Germinal center (tissue), 1 donor: ENCODE measurements at regions not wholly inside any gene's neighbourhood (a gene's known extent, or its start where the extent isn't known, plus 50 kb on each side); places are given as distances from the start of the nearest gene placed in this dataset.

Experiments used
- DNase-seq: peaks from one replicate; pipeline ENCODE4 v3.0.0; 2012; ENCODE audit warnings: mixed read lengths, low spot score

DNA sequence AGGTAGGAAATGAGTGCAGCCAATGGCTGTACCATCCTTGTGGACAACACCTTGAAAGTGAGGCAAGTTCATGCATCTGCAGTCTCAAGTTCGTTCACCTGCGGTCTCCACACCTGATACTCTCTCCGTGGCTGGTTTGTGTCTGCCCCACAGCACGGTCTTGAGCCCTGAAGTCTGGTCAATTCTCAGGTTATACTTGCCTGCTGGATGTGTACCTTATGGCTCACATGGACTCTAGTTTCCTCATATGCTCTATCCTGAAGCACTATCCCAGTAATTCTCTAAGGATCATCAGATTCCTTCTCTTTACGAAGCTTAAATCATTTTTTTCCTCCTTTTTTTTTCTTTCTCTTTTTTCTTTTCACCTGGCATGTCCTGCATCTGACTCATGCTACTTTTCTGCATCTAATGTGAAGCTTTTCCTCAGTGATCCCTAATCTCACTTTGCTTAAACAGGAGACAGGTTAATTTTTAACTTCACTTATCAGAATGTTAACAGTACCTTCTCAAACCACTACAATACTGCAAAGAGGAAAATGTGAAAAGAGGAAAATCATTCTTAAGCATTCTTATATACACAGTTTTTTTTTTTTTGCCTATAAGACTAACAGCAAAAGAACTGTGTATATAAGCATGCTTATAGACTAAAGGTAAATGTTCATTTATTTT is 511.2 kb downstream of the SOX11 start:
- no peak for DNase-seq

DNA sequence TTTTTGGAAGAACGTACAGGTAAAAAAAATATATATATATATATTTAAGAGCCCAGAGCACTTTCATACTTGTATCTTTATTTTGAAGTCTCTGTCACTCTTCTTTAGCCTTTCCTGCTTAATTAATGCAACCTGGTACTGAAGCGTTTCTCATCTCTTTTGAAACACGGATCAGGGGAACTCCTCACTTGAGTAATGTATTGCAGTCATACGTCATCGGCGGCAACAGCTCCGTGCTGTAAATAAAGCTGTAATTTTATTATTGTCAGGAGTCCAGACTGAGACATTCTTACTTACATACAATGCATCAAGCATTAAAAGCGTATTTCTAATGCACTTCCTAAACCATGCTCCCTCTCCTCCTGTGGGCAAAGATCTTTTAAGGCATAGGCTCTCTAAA is 514.7 kb downstream of the SOX11 start:
- DNase-seq = no peak

DNA sequence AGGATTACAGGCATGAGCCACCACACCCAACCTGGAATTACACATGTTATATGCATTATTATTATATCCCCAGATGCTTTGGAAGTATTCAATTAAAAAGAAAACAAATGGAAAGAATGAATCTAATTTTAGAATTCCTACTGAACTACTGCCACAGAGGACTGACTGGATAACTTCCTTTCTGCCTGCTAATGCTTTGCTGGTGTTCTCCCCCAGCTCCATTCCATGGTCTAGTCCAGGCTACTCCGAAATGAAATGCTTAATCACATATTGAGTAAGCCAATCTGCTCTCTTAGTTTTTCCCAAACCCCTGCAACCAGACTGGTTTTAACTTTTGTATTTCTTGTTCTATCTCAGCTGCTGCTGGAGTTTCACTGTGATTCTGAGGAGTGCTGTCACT is 519.1 kb downstream of the SOX11 start:
- DNase-seq = no peak

DNA sequence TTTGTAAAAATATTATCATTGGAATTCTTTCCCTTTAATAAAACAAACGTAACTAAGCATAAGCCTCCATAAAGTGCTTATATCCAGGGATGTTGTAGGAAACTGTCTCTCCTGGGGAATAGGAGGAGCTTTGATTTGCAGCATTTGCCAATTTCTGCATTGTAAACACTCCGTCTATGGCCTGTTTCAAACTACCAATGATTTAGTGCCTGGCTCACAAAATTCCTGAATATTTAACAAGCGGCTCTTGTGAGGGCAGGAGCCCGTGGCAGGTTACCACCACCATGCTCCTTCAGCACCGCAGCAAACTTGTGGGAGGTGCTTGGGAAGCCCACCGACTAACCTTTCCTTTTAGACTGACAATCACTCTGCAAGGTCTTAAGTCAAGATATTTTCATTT is 520.3 kb downstream of the SOX11 start:
- DNase-seq = no peak

DNA sequence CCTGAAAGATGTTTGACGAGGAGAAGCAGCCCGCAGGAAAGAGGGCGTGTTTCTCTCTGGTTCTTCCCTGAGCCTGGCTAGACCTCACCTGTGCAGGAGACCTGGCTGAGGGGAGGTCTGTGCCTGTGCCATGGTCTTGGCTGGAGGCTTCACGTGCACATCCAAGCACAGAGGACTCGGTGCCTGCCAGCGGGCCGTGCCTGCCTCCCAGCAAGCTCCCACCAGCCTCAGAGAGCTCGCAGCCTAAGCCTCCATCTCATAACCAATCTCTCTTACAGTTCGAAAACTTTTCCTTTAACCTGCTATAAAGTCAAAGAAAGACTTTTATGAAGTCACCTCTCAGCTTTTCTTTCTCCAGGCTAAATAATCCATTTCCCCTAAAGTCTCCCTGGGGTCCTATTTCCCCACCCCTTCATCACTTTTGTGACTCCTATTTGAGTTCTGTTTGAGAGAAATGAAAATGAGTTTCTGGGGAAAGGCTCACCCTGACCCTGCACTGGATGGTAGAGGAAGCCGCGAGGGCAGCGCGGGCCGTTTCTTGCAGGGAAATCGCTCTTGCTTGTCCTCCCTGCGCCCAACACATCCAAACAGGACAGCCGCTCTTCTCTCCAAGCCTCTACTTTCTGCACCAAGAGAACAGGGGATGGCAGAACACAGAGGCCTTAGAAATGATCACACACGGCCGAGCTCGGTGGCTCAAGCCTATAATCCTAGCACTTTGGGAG is 521.0 kb downstream of the SOX11 start:
- DNase-seq = no peak

DNA sequence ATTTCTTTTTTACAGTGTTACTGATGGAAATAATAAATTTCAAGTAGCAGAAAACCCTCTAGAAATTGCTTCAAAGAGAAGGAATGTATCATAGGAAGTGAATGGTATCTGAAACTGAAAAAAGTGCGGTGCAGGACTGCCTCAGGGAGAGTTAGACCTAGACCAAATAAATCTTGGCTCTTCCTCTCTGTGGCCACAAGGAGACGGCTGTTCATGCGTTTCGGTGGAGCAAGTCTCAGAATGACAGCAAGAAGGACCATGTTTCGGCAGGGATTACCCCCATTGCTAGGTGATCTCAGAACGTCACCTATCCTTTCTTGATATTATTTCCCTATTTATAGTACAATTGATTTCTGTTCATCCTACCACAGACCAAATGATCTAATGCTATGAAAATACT is 522.3 kb downstream of the SOX11 start:
- no peak for DNase-seq

DNA sequence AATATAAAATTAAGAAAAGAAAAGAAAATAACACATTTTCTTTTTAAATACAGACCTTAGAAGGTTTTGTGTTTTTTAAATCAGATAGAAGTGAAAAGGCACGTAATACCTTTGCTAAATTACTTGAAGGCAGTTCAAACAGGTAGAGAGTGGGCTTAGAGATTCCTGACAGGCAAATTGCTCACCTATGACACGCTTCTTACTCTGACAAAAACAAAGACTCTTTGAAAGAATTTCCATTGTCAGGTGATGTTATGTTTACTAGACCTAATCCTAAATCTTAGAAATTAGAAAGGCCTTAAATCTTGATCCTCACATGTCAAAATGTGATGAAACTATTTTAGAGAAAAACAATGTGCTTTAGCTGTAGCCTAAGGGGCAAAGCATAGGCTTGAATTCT is 522.9 kb downstream of the SOX11 start:
- DNase-seq = no peak

DNA sequence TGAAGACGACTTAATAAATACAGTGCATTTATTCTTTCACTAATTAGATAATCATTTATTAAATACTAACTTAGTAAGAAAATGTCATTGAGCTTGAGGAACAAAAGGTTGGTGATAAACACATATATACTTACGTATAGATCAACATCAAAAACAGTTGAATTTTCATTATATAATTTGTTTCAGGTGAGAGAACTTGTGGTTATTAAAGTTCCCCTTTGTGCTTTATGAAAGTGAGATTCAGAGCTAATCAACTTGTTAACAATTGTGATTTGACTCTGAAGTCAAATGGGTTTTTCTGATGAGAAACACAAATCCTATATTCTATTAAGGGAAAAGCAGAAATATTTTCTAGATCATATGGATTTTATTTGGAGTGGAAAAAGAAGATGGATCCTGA is 524.0 kb downstream of the SOX11 start:
- DNase-seq = no peak

DNA sequence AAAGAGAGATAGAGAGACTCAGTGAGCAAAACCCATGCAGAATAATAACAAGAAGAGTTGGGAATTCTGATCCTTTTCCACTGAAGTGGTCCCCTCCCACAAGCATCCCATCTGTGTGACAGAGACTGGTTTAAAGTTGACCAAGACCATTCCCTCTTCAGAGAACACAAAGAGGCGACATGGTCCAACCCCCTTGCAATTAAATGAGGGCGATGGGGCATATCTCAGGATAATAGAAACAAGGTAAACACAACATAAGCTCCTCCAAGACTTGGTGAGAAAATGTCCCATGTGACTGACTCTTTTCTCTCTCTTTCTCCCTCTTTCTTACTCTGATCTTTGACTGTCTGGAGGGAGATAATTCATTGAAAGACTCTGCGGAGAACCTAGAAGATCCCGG is 526.7 kb downstream of the SOX11 start:
- no peak for DNase-seq

DNA sequence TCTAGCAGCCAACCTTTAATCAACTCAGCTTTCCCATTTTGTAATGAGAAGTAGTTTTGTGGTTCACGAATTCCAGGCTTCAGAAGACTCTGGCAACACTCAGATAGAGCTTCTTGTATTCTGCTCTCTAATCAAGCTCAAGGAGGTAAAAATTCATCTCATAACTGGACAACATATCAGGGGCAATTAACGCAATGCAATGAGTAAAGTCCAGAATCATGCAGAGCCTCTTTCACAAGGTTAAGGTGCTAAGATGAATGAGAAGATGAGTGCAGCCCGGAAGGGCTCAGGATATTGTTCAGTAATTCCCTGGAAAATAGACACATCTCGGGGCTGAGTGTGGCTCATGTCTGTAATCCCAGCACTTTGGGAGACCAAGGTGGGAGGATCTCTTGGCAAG is 527.7 kb downstream of the SOX11 start:
- no peak for DNase-seq

DNA sequence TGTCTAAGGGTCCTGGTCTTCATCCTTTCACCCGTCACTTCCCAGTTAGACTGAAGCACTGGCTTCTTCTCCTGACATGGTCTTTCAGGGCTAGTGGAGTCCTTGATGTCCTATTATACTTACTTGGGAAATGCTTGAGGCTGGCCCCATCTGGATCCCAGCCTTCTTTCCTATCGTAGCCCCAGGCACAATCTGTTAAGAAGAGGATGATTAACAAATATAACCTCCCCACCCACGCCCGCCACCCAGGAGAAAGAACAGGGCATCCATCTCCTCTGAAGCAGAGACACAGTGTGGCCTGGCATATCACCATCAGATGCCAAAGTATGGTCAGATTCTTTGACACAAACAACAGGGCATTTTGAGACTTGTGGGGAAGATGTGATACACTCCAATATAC is 530.1 kb downstream of the SOX11 start:
- DNase-seq = no peak

DNA sequence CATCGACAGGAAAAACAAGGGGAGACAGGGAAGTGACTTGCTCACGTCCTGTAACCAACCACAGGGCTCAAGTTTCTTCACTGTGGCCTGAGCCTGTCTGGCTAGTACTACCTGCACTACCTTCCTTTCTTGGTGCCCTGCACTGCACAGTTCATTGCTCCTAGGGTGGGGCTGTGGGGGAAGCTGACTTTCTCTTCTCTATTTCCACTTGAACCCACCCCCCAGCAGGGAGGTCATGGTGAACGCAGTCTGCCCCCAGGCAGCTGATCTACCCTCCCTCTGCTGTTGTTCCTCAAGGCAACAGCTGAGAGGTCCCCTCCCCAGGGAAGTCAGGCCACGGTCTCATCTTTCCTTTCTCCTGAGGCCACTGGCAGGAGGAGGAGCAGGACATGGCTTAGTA is 532.1 kb downstream of the SOX11 start:
- peak; percentile 33 for DNase-seq

DNA sequence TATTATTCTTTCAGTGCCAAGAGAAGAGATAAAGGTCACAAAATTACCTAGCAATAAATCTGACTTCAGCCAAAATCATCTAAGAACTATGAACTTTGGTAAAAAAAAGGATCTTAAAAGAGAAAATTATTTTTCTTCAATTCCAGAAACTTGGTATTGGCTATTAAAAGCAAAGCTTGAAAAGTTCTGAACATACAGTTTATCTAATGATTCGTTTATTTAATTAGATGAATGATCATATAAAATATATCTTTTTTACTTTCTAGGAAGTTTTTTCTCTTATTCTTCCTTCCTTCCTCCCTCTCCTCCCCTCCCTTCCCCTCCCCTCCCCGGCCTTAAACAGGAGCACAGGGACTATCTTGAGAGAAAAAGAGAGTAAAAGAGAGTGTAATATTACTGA is 536.1 kb downstream of the SOX11 start:
- no peak for DNase-seq

DNA sequence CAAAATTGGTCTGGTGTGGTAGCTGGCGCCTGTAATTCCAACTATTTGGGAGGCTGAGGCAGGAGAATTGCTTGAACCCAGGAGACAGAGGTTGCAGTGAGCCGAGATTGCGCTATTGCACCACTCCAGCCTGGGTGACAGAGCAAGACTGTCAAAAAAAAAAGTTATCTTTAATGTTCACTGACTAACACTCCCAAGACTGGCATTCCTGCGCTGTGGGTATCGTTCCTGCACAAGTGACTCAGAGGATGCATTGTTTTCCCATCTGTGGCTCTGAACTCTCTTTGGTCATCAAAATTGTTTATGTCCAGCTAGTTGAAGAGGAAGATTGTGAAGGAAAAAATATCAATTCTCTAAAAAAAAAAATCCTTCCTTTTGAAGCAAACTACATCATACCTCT is 539.0 kb downstream of the SOX11 start:
- no peak for DNase-seq

DNA sequence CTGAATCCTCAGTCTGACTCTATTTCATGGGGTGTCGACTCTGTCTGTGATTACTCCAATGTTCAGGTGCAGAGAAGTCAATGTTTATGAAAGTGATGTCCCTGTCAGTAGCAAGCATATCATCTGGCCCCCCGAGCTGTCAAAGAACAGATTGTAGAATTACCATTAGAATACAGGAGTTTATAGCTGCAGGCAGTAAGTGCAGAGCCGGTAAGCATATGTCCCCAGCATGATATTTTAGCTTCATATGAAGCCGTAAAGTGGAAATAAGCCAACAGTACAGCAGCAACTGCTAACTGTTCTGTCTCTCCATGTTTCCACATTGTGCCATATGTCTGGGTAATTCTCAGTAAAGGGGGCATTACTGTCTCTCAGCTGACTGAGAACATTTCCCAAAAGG is 541.8 kb downstream of the SOX11 start:
- no peak for DNase-seq

DNA sequence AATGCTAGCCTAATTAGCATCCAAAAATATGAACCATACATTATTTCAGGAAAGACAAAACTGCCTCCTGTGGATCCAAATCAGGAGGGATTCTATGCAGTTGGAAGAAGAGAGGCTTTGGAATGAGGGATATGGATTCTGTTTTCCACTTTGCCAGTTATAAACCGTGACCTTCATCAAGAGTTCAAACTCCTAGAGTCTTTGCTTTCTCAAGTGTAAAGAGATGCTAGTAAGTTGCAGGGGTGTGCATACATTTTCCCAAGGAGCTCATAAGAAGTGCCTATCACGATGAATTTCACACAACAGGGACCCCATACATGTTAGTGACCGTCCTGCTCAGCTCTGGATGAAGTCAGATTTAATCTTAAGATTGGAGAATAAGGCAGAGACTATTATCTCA is 542.5 kb downstream of the SOX11 start:
- no peak for DNase-seq

DNA sequence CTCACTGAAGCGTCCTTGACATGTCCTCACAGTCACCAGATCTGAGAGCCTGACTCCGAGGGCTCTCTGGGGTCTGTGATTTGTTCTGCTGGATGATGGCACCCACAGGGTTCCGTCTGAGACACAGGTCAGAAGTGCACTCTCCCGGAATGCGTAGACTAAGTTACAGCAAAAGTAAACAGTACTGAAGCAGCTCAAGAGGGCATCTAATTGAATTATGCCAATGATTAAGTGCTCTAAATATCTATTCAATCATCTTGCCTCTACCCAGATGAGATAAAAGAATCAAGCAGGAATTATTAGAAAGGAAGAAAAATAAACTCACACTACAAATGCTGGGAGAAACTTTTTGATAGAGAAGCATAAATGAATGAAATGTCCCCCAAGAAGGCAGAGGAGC is 544.1 kb downstream of the SOX11 start:
- no peak for DNase-seq

DNA sequence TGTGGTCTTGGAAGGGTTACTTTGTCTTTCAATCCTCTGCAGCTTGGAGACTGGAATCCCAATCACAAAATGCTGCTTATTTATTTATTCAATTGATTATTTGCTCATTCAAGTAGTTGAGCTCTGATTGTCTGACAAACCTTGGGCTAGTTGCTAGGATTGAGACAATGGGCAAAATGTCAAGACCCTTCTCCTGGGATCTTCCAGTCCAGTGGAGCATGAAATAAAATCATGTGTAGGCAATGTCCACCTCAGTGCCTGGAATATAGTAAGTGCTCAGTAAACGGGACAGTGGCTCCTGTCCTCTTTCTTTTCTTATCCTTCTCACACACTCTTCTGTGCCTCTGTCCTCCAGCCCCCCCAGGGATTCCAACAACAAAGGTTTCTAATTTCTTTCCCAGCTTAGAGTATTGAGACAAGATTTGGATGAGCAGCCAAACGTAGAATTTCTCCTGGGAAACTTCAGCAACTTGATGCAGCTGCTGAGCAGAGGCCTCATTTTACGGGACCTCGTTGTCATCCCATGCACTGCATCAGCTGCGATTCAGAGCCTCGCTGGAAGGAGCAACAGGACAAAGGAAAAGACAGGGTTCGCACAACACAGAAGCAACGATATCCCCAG is 545.0 kb downstream of the SOX11 start:
- no peak for DNase-seq

DNA sequence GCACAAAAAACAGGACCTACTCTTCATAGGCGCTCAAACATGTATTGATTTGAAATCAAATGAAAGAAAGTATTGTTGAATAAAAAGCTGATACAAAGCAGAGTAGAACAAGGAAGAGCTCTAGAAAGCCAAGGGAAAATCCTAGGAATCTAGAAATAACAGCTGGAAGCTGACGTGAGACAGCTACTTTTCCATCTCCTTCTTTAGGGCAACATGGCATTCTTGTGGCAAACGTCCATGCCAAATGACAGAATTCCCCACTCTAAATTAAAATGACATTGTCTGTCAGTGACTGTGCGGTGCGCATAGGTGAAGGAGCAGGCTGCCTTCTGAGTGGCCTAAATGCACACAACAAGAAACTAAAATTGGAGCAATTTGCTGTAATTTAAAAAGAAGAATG is 557.4 kb downstream of the SOX11 start:
- DNase-seq = no peak

DNA sequence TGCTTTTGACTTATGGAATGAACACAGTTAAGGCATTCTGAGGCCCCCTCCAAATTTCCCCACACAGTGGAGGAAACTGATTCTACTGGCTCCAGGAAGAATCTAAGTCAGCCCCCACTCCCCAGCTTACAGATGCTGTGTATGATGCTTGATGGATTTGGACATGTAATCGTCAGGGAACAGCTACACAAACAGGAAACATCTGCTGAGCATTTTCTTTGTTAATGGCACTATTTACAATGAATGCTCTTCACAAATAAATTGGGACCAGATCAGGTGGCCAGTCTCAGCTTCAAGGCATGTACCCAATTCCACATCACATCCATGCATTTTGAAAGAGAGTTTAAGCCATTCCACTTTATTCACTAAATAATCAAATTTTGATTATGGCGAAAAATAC is 562.3 kb downstream of the SOX11 start:
- DNase-seq = no peak

DNA sequence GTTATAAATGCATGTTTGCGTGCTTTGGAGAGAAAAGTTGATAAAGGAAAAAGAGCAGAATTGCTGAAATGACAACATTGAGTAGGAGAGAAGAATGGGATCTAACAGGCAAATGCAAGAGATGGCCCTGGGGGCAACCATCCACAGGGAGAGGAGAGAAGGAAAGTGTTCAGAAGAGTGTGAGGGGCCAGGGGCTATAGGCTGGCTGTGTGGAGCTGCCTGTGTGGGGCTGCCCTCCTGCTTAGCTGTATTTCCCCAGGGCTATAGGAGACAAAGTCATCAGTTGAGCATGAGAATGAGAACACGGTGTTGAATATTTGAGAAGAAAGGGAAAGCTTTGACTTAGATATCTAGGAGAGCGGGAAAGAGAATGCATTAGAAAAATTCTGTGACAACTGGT is 572.0 kb downstream of the SOX11 start:
- DNase-seq = no peak

DNA sequence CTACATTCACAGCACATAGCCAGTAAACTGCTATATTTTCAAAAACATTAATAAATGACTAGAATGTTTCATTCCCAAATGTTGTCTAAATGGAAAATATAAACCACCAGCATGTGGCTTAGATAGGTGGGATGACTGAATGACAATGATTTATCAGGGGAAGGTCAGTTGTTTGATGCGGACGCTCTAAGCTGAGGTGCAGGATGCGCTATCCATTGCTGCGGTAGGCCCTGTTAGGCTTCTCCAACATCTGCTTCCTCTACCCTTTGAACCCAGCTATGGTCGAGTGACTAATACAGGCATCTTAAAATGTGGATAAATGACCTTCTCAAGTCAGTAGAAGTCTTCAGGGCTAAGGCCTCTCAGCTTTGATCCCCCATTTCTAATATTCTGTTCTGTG is 584.2 kb downstream of the CMPK2 start:
- DNase-seq = no peak

DNA sequence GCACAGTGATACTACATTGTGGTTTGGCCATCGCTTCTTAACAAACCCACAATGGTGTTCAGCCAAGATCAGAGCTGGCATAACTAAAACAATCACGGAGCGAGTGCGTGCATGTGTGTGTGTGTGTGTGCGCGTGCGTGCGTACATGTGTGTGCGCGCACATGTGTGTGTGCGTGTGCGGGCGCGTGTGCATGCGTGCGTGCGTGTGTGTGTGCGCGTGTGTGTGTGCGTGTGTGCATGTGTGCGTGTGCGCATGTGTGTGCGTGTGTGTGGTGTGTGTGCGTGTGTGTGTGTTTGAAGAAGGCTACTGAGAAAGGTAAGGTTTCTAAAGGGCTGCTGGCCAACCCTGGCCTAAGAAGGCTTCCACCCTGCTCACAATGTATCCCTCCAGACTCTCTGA is 582.4 kb downstream of the CMPK2 start:
- no peak for DNase-seq

DNA sequence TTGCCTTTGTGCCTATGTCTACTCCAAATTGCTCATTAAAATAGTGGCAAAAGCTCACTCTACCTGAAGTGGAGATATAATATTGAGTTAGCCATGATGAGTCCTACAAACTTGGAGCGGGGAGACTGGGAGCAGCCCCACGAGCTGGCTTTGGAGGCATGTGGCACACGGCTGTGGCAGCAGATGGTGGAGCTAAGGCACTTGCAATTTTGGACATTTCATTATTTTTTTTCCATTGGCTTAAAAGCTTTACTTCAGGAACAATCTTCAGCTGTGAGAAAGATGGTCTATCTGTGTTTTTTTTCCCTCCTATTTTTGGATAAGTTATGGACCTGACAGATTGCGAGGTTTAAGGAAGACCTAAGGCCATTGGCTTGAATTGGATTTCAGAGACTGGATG is 578.3 kb downstream of the CMPK2 start:
- no peak for DNase-seq
